Astrocyte (in vitro differentiated cells and primary cell): ENCODE measurements at regions not wholly inside any gene's neighbourhood (a gene's known extent, or its start where the extent isn't known, plus 50 kb on each side); places are given as distances from the start of the nearest gene placed in this dataset.

Experiments used
- EZH2 ChIP-seq: IDR thresholded peaks from 2 replicates; pipeline ENCODE4 v1.6.1; 2012; ENCODE audit warnings: mild to moderate bottlenecking, low read length, inconsistent platforms; ENCODE audit not compliant: insufficient read depth
- TF ChIP-seq, protein P1 (sequence below): IDR thresholded peaks from 2 replicates; pipeline ENCODE4 v1.5.1; 2011; ENCODE audit warnings: low read depth, mild to moderate bottlenecking, inconsistent platforms, low read length, moderate library complexity; ENCODE audit not compliant: insufficient read depth

DNA sequence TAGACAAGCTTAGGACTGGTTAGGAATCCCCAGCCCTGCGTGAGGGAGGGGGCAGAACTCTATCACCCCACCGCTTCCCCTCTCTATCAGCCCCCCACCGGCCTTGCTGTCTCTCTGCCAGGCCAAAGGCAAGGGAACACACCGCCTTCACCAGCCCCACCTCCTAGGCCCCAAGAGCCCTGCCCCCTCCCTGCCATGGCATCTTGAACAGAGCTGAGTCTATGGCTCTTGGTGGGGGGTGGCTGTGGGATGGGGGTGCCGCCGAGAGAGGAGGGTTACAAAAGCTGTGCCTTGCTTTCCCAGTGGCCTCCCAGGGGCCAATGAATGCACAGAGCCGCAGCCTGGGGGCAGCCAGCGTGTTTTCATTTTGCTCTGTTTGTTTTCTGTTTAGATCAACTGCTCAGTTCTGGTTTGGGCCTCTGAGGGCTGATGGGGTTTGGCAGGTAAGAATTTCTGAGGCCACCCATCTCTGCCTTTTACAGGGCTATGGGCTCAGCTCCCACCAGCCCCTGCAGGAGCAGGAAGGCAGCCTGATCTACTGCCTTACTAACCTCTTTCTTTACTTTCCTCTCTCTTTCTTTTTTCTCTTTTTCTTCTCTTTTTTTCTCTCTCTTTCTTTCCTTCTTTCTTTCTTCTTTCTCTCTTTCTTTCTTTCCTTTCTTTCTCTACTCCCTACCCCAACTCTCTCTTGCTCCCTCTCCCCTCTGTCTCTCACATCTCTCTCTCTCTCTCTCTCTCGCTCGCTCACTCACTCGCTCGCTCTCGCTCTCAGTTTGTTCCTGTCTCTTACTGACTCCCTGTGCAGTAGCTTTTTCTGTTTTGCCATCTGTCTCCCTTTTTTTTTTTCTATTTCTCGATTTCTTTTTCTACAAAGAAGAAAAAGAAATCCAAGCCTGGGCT is 128.3 kb downstream of the PJA1 start:
- TF ChIP-seq, protein P1, sequence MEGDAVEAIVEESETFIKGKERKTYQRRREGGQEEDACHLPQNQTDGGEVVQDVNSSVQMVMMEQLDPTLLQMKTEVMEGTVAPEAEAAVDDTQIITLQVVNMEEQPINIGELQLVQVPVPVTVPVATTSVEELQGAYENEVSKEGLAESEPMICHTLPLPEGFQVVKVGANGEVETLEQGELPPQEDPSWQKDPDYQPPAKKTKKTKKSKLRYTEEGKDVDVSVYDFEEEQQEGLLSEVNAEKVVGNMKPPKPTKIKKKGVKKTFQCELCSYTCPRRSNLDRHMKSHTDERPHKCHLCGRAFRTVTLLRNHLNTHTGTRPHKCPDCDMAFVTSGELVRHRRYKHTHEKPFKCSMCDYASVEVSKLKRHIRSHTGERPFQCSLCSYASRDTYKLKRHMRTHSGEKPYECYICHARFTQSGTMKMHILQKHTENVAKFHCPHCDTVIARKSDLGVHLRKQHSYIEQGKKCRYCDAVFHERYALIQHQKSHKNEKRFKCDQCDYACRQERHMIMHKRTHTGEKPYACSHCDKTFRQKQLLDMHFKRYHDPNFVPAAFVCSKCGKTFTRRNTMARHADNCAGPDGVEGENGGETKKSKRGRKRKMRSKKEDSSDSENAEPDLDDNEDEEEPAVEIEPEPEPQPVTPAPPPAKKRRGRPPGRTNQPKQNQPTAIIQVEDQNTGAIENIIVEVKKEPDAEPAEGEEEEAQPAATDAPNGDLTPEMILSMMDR: no peak
- no peak for TF ChIP-seq EZH2
